ENCODE measurements at regions not wholly inside any gene's neighbourhood (a gene's known extent, or its start where the extent isn't known, plus 50 kb on each side); places are given as distances from the start of the nearest gene placed in this dataset.
A peak's percentile ranks its signal among the peaks of the same experiment; 100 is the strongest.

- Histone ChIP-seq H3K4me1 (no peaks in the 10 kb centered on the region), H3K27me3 (no peaks in the 10 kb centered on the region), H3K9me3 (no peaks in the 10 kb centered on the region), H3K4me3 (no peak overlapping the region), H3K27ac (no peak overlapping the region), H3K36me3 (no peaks in the 10 kb centered on the region)
- DNase-seq, result no peak
- TF ChIP-seq CTCF (IDR thresholded peaks at IDR 0.05) (peak in 4 of 6 experiments; percentile 16 to 28 (median 24)), POLR2A (IDR thresholded peaks at IDR 0.05) (no peak)
These were observed 304.8 kb upstream of the ATP2B1 start for GRCh38 chr12:90013409-90013808.

GRCh38 chr12:90010089-90010488, 301.5 kb upstream of the ATP2B1 start:
- Histone ChIP-seq H3K27me3 (no peaks in the 10 kb centered on the region), H3K27ac (no peak overlapping the region), H3K36me3 (no peaks in the 10 kb centered on the region), H3K9me3 (no peaks in the 10 kb centered on the region), H3K4me3 (no peak overlapping the region), H3K4me1 (no peaks in the 10 kb centered on the region)
- DNase-seq, result no peak
- TF ChIP-seq CTCF (IDR thresholded peaks at IDR 0.05) (no peak), POLR2A (IDR thresholded peaks at IDR 0.05) (no peak)

GRCh38 chr12:90008277-90008676, 299.6 kb upstream of the ATP2B1 start:
- DNase-seq, result no peak
- Histone ChIP-seq H3K9me3 (no peaks in the 10 kb centered on the region), H3K27me3 (no peaks in the 10 kb centered on the region), H3K4me1 (no peaks in the 10 kb centered on the region), H3K27ac (no peak overlapping the region), H3K36me3 (no peaks in the 10 kb centered on the region), H3K4me3 (no peak overlapping the region)
- TF ChIP-seq POLR2A (IDR thresholded peaks at IDR 0.05) (no peak), CTCF (IDR thresholded peaks at IDR 0.05) (no peak)

- H3K4me1 ChIP-seq, result no peaks in the 10 kb centered on the region
- no peaks in the 10 kb centered on the region for H3K9me3 ChIP-seq
- no peak for TF ChIP-seq POLR2A (IDR thresholded peaks at IDR 0.05)
- TF ChIP-seq CTCF (IDR thresholded peaks at IDR 0.05), result no peak
- no peak overlapping the region for H3K27ac ChIP-seq
- no peaks in the 10 kb centered on the region for H3K36me3 ChIP-seq
- H3K4me3 ChIP-seq, result no peak overlapping the region
- H3K27me3 ChIP-seq, result no peaks in the 10 kb centered on the region
- no peak for DNase-seq
These were observed 295.9 kb upstream of the ATP2B1 start for GRCh38 chr12:90004319-90005074.

- DNase-seq, result no peak
- no peaks in the 10 kb centered on the region for H3K4me1 ChIP-seq
- H3K4me3 ChIP-seq, result no peak overlapping the region
- TF ChIP-seq CTCF (IDR thresholded peaks at IDR 0.05) (no peak), POLR2A (IDR thresholded peaks at IDR 0.05) (no peak)
- no peaks in the 10 kb centered on the region for H3K36me3 ChIP-seq
- H3K27ac ChIP-seq, result no peak overlapping the region
- H3K27me3 ChIP-seq, result no peaks in the 10 kb centered on the region
- H3K9me3 ChIP-seq, result no peaks in the 10 kb centered on the region
These were observed 295.1 kb upstream of the ATP2B1 start for GRCh38 chr12:90003688-90004087.
